GM19395 (cell line): ENCODE measurements at regions not wholly inside any gene's neighbourhood (a gene's known extent, or its start where the extent isn't known, plus 50 kb on each side); places are given as distances from the start of the nearest gene placed in this dataset.
A peak's percentile ranks its signal among the peaks of the same experiment; 100 is the strongest.
"Not testable (repeated sequence)": the region's sequence is repeated elsewhere in the genome, so short reads cannot be mapped to it uniquely, and the experiment has no call there.

Experiments used
- ATAC-seq: cut with Tn5 transposase; IDR thresholded peaks from one replicate; pipeline ENCODE4 v1.9.1; 2021; ENCODE audit warnings: mild to moderate bottlenecking, moderate library complexity; ENCODE audit not compliant: unreplicated experiment

DNA sequence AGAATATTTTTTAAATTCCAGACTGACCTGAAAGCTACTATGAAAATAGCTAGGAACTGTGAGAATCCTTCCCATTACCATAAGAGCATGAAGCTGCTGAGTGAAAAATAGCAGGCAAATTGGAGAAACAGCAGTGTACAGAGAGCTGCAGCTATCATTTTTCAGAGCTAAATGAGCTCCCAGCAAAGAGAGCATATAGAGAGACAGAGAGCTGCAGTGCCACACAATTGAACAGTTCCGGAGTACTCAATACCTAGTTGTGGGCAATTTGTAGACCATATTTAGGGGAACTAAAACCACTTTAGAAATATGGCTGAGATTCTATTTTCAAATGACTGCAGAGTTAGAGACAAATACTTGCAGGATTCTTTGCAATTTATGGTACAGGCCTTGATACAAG, 645.3 kb downstream of the STK39 start:
- ATAC-seq = no peak

DNA sequence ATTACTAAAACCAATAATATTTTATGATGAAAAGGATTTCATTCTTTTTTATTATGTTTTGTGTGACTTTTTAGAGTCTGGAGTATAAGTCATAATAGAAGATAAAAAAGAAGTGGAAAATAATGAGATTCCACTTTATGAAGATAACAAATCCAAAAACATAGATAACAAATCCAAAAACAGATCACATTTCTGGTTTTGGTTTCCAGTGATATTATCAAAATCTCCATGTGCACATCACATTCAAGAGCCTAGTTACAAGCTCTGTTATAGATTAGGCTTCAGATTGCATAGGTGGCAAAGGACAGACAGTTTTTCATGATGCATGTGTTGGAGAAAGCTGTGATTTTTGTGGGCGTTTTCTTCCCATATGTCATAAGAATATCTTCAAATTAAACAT, 648.2 kb downstream of the STK39 start:
- no peak for ATAC-seq

DNA sequence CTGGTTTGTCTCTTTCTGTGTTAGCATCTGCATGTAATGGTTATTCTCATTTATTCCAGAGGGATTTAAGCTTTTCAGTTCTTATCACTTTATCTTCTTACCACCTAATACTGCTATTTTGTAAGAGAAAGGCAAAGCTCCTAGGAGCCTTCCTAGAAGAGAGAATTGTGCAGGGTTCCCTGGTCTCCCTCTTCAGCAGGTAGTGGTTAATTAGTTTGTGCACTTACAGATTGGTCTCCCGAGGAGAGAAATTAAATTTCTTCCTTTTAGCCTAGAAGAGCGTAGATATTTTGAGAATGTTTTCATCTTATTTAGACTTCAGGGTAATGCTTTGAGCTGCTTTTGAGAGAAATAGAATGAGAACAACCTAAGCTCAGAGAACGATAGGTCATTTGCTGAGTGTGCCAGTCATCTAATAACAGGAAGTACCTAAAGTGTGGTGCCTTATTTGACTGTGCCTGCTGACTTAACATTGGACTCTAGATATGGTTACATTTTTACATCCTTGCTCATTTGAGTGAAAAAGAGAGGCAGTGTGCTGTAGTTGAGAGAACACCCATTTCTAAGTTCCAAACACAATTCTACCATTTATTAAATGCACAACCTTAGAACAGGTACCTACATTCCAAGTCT, 651.4 kb downstream of the STK39 start:
- ATAC-seq = peak; percentile 93

DNA sequence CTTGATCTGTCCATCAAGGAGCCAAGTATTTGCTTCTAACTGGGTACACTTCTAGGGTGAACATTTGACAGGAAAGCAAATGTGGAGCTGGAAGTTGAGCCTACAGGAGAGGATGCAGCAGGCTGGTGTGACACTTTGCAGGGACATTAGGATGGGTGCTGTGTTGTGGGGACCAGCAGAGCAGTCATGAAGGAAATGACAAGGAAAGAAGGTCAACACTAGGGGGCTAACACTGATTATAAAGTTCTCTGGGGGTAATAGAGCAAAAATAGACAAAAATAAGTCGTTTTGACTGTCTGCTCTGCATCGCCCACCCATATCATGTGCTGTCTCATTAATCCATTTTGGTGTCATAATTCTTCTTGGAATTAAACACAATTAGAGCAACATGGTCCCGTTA, 652.4 kb downstream of the STK39 start:
- ATAC-seq = no peak

DNA sequence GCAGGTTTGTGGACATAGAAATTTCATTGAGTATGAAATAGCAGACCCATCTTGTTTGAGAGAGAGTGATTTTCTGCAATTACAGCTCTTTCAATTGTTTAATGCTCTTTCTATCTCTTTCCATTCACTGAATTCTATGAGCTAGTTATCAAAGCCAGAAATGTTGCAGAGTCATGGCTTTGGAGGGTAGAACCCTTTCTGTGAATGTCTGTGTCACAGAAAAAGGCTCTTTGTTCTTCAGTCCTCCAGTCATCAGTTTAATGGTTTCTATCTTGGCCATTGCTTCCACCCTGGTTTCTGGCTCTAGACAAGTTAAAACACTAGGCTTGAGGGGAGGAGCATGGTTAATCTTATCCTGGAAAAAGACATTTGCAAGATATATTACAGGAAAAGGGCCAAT, 655.0 kb downstream of the STK39 start:
- ATAC-seq = no peak

DNA sequence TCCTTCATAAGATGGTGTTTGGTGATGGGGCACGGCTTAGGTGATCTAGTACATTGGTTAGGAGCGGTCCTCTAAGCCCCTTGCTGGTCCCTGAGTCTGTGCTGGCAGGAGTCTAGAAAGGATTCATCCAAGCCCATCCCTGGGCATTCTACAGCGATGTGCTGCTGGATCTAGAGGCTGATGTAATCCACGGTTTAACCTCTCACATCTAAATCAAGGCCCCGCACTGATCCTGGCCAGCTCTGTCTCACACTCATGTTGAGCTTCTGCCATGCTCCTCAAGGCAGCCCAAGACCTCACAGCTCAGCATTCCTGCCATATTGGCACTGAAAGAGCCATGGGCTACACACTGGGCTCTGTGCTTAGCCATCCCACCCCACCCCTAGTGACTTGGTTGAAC, 664.8 kb downstream of the STK39 start:
- no peak for ATAC-seq

DNA sequence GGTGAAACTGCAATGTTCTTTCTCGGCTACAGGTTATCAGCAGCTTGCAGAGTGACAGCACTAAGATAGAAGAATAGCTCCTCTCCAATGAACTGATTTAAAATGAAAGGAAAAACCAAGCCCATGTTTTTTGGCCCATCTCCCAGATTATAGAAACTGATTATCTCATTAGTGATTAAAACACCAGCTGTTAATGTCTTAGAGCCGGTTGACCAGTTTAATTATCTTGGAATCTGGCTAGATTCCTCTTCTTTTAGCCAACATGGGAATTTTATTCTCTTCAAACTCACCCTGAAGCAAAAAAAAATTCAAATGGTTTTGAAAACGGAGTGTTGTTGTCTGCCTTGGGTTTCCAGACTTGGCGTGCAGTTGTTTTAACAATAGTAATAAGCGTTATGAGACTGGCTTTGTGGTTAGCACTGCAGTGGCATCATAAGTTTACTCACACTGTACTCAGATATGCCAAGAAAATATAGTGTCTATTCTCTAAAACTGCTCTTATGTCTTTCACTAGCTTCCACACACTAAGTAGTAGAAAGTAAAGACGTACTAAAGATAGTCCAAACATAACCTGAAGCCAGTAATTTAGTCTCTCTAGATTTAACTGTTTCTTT, 665.3 kb downstream of the STK39 start:
- no peak for ATAC-seq

DNA sequence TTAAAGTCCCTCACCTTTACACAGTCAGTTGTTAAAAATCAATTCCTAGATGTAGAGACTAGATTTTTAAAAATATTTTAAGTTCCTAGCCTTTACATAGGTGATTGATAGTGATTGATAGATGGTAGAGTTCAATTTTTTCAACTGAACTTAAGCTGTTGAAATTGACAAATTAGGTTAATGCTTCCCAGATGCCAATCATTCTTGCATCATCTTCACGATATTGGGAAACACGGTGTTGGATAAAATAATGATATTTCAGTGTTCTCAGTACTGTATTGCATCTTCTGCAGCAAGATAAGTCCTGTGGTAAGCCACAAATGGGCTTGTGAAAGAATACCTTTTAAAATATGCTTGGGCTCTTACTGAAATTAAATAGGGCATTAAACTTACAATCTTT, 667.6 kb downstream of the STK39 start:
- no peak for ATAC-seq

DNA sequence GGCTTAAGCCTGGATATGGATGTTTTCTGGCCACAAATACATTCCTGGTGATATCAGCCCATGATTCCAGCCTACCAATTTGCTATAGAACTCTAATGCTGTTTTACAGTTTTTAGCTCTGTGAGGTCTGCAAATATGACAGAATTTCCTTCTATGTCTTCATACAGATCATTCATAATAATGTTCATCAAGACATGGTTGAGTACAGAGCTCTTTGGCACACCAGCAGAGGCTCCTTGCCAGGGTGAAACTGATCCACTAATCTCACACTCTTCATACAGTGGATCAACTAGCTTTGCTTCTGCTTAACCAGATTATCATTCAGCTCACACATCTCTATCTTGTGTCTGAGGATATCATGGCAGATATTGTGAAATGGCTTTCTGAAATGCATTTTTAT, 672.1 kb downstream of the STK39 start:
- ATAC-seq = no peak

DNA sequence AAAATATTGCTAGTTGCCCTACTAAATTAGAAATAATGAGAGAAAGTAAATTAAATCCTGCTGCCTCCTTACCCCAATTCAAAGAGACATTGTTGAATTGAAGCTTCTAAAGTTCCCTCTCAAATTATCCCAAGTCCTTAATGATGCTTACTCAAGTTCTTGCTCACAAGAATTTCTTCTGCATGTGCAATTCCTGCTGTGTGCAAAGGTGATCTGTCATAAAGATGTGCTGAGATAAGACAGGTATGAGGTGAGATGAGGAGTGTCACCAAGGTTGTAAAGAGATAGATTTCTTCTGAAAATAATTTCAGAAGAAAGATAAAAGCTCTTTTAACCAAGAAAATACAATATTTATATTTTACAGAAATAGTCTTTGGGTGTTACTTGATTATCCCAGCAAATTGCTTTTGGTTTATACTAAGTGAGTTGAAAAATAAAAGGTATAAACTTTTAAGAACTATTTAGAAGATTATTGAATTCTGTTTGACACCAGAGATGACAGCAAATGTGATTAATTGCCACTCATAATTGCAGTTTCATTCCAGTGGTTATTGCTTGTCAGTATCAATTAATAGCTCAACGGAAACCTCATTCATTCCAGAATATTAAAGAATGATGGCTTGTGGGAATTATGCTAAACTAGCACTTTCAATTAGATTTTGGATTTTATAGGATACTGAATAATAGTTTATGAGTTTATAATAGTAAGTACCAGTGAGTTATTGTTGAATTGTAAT, 674.3 kb downstream of the STK39 start:
- ATAC-seq = no peak

DNA sequence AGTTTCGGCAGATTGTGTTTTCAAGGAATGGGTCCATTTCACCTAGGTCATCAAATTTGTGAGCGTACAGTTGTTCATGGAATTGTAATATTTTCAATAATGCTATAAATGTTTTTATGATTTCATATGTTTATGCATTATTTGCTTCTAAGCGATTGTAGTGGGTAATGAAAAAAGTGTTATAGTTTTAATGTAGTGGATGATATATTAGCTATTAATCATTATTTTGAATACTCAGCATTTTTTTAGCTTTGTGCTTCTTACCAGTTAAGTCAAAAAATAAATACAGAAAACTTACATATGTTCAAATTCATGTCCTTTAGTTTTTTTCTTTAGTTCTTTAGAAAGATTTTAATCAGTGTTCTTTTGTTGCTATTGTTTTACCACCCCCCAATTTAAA, 677.0 kb downstream of the STK39 start:
- ATAC-seq = no peak

DNA sequence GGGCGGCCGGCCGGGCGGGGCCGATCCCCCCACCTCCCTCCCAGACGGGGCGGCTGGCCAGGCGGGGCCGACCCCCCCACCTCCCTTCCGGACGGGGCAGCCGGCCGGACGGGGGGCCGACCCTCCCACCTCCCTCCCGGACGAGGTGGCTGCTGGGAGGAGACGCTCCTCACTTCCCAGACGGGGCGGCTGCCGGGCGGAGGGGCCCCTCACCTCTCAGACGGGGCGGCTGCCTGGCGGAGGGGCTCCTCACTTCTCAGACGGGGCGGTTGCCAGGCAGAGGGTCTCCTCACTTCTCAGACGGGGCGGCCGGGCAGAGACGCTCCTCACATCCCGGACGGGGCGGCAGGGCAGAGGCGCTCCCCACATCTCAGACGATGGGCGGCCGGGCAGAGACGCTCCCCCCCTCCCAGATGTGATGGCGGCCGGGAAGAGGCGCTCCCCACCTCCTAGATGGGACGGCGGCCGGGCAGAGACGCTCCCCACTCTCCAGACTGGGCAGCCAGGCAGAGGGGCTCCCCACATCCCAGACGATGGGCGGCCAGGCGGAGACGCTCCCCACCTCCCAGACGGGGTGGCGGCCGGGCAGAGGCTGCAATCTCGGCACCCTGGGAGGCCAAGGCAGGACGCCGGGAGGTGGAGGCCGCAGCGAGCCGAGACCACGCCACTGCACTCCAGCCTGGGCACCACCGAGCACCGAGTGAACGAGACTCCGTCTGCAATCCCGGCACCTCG, 675.8 kb downstream of the XIRP2 start:
- not testable (repeated sequence) for ATAC-seq

DNA sequence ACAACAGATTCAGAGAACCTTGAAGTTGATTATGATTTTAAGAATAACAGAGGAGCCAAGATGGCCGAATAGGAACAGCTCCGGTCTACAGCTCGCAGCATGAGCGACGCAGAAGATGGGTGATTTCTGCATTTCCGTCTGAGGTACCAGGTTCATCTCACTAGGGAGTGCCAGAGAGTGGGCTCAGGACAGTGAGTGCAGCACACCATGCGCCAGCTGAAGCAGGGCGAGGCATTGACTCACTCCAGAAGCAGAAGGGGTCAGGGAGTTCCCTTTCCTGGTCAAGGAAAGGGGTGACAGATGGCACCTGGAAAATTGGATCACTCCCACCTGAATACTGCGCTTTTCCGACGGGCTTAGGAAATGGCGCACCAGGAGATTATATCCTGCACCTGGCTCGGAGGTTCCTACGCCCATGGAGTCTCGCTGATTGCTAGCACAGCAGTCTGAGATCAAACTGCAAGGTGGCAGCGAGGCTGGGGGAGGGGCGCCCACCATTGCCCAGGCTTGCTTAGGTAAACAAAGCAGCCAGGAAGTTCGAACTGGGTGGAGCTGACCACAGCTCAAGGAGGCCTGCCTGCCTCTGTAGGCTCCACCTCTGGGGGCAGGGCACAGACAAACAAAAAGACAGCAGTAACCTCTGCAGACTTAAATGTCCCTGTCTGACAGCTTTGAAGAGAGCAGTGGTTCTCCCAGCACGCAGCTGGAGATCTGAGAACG, 670.2 kb downstream of the XIRP2 start:
- ATAC-seq = not testable (repeated sequence)

DNA sequence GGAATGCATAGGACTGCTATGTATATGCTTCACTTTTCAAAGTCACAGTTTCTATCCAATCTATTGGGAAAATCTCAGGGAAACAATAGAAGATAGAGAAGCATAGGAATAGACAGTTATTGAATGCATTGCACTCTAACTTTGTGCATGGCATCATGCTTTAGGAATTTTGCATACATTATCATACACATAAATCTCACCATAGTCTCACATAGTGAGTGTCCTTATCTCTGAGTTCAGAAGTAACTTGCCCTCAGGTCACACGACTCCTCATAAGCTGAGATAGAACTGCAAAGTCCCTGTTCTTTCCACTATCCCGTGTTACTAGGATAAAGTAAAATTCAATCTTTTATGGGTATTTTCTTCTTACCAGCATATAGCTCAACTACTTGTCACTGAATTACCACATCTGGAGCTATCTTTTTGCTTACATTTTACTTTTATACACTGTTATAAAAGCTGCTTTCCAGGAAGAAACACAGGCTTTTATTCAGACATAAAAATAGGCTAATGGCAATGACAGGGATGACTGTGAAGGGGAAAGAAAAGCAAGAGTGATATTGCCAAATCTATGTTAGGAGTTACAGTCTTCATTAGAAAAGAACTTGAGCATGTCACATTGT, 666.9 kb downstream of the XIRP2 start:
- no peak for ATAC-seq

DNA sequence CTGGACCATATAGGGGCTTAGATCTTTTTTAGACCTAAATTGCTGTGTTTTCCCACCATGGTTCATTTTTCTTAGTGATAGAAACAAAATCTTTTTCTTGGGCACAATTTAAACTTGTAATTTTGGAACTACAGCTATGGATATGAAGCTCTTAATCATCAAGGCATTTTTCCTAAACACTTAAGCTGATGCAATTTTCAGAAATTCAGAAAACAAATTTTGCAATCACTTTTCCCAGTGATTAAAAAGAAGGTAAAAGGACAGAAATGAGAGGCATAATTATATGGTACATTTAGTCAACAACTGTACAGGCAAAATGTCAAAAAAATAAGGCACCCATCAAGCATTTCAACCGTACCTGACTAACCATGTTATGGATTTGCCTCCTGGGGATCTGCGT, 665.4 kb downstream of the XIRP2 start:
- ATAC-seq = no peak

DNA sequence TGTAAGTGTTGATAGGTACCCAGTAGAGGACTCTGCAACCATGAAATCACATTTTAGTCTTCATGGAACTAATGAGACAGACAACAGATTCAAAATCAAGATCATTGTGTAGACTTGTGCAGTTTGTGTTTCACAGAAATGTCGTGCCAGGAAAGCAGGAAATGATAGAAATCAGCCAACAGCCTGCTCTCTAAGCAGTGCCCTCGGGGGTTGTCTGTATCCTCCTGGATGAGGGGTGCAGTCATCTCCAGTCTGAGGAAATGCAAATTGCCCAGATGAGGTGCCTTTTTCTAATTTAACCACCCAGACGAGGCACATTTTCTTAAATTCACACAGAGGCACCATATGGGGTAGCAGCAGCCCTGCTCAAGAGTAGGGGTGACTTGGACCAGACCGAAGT, 663.1 kb downstream of the XIRP2 start:
- no peak for ATAC-seq

DNA sequence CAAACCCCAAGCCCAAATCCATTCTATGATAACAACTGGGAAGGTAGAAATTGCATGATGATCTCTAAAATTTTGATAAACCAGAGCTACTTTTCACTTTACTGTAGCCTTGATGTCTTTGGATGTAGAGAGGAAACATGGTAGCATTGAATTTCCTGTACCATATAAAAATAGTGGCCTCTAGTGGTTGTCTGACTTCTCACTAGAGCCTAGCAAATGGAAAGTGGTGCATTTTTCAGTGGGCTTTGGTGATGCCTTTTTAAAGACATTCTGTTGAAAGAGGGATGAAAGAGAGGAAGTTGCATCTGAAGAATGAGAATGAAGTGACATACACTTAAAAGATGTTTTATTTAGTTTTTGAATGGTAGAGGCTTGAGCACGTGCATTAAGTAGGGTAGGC, 662.2 kb downstream of the XIRP2 start:
- ATAC-seq = peak; percentile 63

DNA sequence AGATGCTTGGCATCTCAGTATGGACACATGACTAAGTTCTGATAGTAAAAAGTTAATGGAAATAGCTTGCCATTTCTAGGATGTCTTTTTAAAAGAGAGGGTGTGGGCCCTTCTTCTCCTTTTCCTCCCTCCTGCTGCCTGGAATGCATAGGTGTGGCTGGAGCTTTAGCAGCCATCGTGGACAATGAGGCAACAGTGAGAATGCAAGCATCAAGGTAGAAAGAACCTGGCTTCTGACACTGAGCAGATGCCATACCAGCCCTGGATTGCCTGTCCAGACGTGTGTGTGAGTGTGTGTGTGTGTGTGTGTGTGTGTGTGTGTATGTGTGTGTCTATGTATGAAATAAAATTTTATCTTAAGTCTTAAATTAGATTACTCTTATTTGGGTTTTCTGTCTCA, 660.1 kb downstream of the XIRP2 start:
- ATAC-seq = no peak

DNA sequence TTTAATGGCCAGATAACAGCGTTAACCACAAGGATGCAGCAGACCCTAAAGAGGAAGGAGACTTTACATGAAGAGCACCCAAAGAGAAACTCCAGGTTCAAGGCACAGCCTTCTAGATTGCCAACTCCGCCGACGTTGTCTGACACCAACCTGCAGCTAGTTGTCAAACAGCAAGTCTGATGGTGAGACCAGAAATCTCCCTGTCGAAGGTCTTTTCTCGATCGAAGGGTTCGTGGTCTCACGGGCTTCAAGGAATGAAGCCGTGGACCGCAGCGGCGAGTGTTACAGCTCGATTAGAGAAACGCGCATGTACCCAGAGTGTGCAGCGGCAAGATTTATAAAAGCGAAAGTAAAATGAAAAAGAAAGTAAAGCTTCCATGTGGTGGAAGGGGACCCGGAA, 656.3 kb downstream of the XIRP2 start:
- no peak for ATAC-seq

DNA sequence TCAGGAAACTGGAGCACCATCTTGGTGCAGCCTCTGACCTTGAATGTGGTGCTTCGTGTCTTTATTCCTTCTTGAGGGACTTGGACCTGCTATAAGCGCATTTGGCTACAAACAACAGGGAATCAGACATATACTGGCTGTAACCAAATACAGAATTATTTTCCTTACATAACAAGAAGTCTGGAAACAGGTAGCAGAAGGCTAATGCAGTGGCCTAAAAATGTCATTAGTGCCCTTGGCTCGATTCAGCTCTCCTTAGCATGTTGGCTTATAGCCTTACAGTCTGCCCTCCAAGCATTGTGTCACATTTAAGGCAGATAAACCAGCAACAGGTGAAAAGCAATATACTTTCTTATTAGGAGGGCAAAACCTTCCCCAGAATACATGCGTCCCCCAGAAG, 655.4 kb downstream of the XIRP2 start:
- no peak for ATAC-seq

DNA sequence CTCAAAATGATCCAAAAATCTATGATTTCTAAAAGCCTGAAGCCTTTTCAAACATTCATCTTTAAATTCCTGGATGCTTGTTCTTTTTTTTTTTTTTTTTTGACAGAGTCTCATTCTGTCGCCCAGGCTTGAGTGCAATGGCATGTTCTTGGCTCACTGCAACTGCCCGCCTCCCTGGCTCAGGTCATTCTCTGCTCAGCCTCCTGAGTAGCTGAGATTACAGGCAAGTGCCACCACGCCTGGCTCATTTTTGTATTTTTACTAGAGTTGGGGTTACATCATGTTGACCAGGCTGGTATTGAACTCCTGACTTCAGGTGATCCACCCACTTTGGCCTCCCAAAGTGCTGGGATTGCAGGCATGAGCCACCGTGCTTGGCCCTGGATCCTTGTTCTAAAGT, 649.5 kb downstream of the XIRP2 start:
- ATAC-seq = no peak
